HCT116 (cell line): ENCODE measurements at regions not wholly inside any gene's neighbourhood (a gene's known extent, or its start where the extent isn't known, plus 50 kb on each side); places are given as distances from the start of the nearest gene placed in this dataset.
"Not testable (repeated sequence)": the region's sequence is repeated elsewhere in the genome, so short reads cannot be mapped to it uniquely, and the experiment has no call there.

ENCODE experiments used
- ELF1 ChIP-seq: IDR thresholded peaks from 2 replicates; pipeline ENCODE4 v1.6.1; 2012; ENCODE audit warnings: low read depth, borderline replicate concordance
- EZH2phosphoT487 ChIP-seq: fragments of 200-600 bp; IDR thresholded peaks from 2 replicates; pipeline ENCODE4 v1.6.1; 2018; ENCODE audit warnings: antibody characterized with exemption, borderline replicate concordance
- FOSL1 ChIP-seq: IDR thresholded peaks from 2 replicates; pipeline ENCODE4 v1.6.1; 2012; ENCODE audit warnings: low read depth
- POLR2A ChIP-seq: IDR thresholded peaks from 2 replicates; pipeline ENCODE4 v1.7.0; 2011; ENCODE audit warnings: borderline replicate concordance; ENCODE audit not compliant: insufficient read depth, insufficient read length; ENCODE audit errors: extremely low read depth
- POLR2AphosphoS5 ChIP-seq: IDR thresholded peaks from 2 replicates; pipeline ENCODE4 v1.6.1; 2011; ENCODE audit warnings: mild to moderate bottlenecking, low read depth, low read length, moderate library complexity
- RAD21 ChIP-seq: IDR thresholded peaks from 2 replicates; pipeline ENCODE4 v1.6.1; 2012; ENCODE audit warnings: low read depth, mild to moderate bottlenecking
- SIN3A ChIP-seq: IDR thresholded peaks from 2 replicates; pipeline ENCODE4 v1.6.1; 2012; ENCODE audit warnings: low read depth
- SP1 ChIP-seq: IDR thresholded peaks from 2 replicates; pipeline ENCODE4 v1.6.1; 2012; ENCODE audit warnings: low read depth
- YY1 ChIP-seq: IDR thresholded peaks from 2 replicates; pipeline ENCODE4 v1.6.1; 2011; ENCODE audit warnings: low read length, low read depth, moderate library complexity, mild to moderate bottlenecking; ENCODE audit not compliant: insufficient replicate concordance; ENCODE audit errors: extremely low read depth
- ZNF274 ChIP-seq: fragments of 200-500 bp; sonication (Bioruptor generic); IDR thresholded peaks from 2 replicates; pipeline ENCODE4 v1.6.1; 2014; ENCODE audit warnings: mild to moderate bottlenecking, low read depth, low read length, inconsistent platforms
- TF ChIP-seq, protein P1 (sequence below), 3 experiments: fragments of 200-600 bp in 1 of 3; sonication (generic) in 1 of 3; IDR thresholded peaks in 2 of 3; conservative IDR thresholded peaks in 1 of 3; 2 replicates each; pipeline ENCODE4 v1.5.1; 2012 to 2017; ENCODE audit warnings: low read depth in 2 of 3, low read length in 2 of 3, antibody characterized with exemption in 1 of 3, borderline replicate concordance in 1 of 3, control low read depth in 1 of 3, mild to moderate bottlenecking in 1 of 3, mixed read lengths in 1 of 3, mixed run types in 1 of 3, moderate library complexity in 1 of 3; ENCODE audit not compliant: insufficient read depth in 1 of 3
- TF ChIP-seq, protein P2 (sequence below): IDR thresholded peaks from 2 replicates; pipeline ENCODE4 v1.6.1; 2012; ENCODE audit warnings: low read depth
- TF ChIP-seq, protein P3 (sequence below): IDR thresholded peaks from 2 replicates; pipeline ENCODE4 v1.6.1; 2012

DNA sequence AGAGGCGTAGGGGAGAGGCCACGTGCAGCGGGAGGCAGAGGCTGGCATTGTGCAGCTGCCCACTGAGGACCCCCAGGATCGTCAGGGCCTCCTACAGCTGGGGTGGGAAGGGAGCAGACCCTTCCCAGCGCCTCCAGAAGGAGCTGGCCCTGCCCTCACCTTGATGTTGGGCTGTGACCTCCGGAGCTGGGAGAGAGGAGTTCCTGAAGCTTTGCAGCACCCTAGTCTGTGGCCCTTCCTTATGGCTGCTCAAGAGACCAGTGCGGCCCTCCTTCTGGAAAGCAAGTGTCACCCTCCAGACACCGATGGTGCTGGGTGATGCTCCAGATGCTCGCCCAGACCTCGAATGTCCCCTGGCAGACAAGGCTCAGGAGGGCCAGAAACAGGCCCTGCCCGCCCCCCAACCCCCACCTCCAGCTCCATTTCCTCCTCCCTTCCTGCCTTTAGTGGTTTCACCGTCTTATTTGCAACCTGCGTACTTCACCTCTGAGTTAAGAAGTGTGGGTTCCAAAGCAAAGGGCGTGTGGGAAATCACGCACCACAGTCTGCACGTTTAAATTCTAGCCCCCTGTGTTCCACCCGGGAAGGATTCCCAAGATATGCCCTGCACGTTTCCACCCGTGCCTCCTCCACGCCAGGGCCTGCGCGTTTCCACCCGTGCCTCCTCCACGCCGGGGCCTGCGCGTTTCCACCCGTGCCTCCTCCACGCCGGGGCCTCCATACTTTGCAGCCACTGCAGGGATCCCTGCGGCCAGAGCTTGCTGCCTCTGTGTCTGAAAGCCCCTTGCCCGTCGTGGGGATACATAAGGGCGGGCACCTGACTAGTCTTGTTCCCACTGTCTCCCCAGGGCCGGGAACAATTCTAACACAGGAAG, 152.6 kb downstream of the NPIPB11 start:
- TF ChIP-seq, protein P1, sequence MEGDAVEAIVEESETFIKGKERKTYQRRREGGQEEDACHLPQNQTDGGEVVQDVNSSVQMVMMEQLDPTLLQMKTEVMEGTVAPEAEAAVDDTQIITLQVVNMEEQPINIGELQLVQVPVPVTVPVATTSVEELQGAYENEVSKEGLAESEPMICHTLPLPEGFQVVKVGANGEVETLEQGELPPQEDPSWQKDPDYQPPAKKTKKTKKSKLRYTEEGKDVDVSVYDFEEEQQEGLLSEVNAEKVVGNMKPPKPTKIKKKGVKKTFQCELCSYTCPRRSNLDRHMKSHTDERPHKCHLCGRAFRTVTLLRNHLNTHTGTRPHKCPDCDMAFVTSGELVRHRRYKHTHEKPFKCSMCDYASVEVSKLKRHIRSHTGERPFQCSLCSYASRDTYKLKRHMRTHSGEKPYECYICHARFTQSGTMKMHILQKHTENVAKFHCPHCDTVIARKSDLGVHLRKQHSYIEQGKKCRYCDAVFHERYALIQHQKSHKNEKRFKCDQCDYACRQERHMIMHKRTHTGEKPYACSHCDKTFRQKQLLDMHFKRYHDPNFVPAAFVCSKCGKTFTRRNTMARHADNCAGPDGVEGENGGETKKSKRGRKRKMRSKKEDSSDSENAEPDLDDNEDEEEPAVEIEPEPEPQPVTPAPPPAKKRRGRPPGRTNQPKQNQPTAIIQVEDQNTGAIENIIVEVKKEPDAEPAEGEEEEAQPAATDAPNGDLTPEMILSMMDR (IDR thresholded peaks at IDR 0.05 in 2 of 3, conservative IDR thresholded peaks at IDR 0.05 in 1 of 3; ENCODE audit: borderline replicate concordance in 1 of 3, insufficient read depth in 1 of 3, low read depth in 2 of 3, low read length in 2 of 3): not testable (repeated sequence)
- TF ChIP-seq SIN3A, ZNF274, POLR2A, RAD21, FOSL1, SP1, POLR2AphosphoS5, EZH2phosphoT487, ELF1, YY1: not testable (repeated sequence)
- TF ChIP-seq, protein P2, sequence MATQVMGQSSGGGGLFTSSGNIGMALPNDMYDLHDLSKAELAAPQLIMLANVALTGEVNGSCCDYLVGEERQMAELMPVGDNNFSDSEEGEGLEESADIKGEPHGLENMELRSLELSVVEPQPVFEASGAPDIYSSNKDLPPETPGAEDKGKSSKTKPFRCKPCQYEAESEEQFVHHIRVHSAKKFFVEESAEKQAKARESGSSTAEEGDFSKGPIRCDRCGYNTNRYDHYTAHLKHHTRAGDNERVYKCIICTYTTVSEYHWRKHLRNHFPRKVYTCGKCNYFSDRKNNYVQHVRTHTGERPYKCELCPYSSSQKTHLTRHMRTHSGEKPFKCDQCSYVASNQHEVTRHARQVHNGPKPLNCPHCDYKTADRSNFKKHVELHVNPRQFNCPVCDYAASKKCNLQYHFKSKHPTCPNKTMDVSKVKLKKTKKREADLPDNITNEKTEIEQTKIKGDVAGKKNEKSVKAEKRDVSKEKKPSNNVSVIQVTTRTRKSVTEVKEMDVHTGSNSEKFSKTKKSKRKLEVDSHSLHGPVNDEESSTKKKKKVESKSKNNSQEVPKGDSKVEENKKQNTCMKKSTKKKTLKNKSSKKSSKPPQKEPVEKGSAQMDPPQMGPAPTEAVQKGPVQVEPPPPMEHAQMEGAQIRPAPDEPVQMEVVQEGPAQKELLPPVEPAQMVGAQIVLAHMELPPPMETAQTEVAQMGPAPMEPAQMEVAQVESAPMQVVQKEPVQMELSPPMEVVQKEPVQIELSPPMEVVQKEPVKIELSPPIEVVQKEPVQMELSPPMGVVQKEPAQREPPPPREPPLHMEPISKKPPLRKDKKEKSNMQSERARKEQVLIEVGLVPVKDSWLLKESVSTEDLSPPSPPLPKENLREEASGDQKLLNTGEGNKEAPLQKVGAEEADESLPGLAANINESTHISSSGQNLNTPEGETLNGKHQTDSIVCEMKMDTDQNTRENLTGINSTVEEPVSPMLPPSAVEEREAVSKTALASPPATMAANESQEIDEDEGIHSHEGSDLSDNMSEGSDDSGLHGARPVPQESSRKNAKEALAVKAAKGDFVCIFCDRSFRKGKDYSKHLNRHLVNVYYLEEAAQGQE: not testable (repeated sequence)
- TF ChIP-seq, protein P3, sequence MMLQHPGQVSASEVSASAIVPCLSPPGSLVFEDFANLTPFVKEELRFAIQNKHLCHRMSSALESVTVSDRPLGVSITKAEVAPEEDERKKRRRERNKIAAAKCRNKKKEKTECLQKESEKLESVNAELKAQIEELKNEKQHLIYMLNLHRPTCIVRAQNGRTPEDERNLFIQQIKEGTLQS: not testable (repeated sequence)
